ENCODE measurements at regions not wholly inside any gene's neighbourhood (a gene's known extent, or its start where the extent isn't known, plus 50 kb on each side); places are given as distances from the start of the nearest gene placed in this dataset.

DNA sequence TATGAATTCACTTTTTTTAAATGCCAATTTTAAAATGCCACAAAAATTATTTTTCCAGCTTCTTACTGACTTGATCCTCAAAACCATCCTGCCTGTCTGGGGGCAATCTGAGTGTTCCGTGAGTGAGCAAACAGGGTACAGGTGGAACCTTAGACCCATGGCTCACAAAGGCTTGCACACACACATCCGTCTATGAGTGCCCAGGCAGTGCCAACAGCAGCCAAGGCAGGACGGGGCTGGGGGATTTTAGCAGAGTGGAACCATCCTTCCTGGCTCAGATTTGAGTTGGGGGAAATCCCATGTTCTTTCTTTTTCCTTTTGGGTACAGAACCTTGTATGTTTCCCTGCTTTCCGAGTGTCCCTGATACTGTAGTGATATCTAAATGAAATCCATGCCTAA, 377.7 kb upstream of the MGMT start:
- TF ChIP-seq, protein P1, sequence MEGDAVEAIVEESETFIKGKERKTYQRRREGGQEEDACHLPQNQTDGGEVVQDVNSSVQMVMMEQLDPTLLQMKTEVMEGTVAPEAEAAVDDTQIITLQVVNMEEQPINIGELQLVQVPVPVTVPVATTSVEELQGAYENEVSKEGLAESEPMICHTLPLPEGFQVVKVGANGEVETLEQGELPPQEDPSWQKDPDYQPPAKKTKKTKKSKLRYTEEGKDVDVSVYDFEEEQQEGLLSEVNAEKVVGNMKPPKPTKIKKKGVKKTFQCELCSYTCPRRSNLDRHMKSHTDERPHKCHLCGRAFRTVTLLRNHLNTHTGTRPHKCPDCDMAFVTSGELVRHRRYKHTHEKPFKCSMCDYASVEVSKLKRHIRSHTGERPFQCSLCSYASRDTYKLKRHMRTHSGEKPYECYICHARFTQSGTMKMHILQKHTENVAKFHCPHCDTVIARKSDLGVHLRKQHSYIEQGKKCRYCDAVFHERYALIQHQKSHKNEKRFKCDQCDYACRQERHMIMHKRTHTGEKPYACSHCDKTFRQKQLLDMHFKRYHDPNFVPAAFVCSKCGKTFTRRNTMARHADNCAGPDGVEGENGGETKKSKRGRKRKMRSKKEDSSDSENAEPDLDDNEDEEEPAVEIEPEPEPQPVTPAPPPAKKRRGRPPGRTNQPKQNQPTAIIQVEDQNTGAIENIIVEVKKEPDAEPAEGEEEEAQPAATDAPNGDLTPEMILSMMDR (IDR thresholded peaks at IDR 0.05): no peak
- no peak for TF ChIP-seq POLR2A (IDR thresholded peaks at IDR 0.05)
